Activated CD4-positive, alpha-beta T cell treated with anti-CD3 and anti-CD28 coated beads, Interleukin-2, Interleukin-6, amounts not matched to agents 100 ng/mL and 50 ng/mL, durations not matched to agents 16 hours and 8 hours (primary cell): ENCODE measurements at regions not wholly inside any gene's neighbourhood (a gene's known extent, or its start where the extent isn't known, plus 50 kb on each side); places are given as distances from the start of the nearest gene placed in this dataset.

Experiments
- DNase-seq: peaks from one replicate; pipeline ENCODE4 v3.0.0-alpha.2; 2020

GRCh38 chr18:55119434-55119833 lies 160.2 kb upstream of the CCDC68 start:
- no peak for DNase-seq

GRCh38 chr18:55119016-55119415 lies 159.8 kb upstream of the CCDC68 start:
- no peak for DNase-seq

DNA sequence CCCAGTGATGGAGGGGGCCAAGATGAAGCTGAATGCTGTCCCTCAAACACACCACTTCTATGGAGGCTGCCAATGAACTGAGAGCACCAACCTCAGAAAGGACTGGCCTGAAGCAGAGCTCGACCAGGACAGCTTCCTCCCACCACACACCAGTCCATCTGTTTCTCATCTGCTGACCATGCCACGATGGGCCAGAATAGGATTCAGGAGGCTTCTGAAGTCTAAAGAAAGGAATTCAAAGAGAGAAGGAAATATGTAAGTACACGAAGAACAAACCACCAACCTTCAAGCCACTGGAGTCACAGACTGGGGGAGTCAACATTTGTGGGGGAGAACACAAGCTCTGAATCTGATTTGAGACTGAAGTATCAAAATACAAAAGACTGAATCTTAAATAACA lies 157.6 kb upstream of the CCDC68 start:
- no peak for DNase-seq

DNA sequence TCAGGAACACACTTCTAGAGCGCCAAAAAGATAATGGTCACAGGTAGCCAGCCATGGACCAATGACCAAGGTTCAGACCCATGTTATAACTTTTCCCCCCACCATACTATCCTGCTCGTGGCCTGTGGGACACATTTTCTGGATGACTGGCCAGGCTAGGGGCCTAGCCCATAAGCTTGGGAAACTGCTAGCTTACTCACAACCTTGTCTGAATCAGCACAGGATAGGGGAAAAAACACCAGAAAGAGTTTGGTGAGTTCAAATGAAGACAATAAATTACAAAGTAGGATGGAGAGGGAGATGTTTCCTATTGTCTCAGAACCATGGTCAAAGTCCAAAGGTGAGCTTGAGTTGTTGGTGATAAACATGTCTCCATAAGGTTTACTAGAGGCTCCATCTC lies 156.3 kb upstream of the CCDC68 start:
- DNase-seq, result no peak

DNA sequence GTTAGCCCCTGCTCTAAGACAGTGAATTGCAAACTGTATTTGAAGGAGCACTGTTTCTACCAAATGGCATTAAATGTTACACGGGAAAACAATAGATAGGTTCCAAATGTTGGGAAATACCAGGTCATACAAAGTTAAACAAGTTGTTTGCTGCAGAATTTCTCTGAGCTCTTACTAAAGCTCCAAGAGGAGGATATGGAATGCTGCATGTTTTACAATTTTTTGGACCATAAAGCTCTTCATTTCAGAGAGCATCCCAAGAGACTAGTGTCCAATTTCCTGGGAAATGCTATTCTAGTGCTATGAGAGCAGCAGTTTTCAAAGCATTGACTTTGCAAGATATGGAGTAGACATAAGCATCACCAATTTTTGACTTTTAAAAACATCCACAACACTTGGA lies 155.6 kb upstream of the CCDC68 start:
- DNase-seq, result no peak

DNA sequence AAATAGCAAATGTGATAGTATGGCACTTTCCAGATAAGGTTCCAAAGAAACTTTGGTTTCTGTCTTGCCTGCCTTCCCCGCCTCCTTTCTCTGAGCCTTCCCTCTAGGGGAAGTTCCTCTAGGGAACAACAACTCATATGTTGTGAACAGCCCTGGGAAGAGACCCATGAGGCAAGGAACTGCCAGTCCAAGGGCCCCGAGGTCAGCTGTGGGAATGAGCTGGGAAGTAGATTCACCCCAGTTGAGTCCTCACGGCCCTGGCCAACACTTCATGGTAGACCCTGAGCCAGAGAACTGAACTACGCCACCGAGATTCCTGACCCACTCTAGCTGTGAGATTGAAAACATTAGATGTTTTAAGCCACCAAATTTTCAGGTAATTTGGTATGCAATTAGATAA lies 154.5 kb upstream of the CCDC68 start:
- no peak for DNase-seq

DNA sequence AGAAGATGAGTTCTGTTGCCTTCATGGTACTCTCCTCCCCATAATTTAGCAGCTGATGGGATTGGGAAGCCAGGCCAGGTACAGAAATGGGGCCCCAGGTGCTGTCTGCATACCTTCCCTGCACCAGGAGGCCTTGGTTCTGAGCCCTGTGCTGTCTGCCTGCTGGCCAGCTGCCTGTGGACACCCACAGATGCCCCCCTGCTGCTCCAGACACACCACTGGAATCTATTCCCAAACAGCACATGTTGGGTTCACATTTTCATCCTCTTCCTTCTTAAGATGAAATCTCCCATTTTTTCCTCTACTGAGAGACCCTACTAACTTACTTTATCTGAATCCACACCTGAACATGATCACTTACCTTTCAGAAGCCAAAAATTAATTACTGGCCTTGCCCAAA lies 152.0 kb upstream of the CCDC68 start:
- no peak for DNase-seq

- no peak for DNase-seq
Measured at GRCh38 chr18:55110436-55110835, 151.2 kb upstream of the CCDC68 start.

DNA sequence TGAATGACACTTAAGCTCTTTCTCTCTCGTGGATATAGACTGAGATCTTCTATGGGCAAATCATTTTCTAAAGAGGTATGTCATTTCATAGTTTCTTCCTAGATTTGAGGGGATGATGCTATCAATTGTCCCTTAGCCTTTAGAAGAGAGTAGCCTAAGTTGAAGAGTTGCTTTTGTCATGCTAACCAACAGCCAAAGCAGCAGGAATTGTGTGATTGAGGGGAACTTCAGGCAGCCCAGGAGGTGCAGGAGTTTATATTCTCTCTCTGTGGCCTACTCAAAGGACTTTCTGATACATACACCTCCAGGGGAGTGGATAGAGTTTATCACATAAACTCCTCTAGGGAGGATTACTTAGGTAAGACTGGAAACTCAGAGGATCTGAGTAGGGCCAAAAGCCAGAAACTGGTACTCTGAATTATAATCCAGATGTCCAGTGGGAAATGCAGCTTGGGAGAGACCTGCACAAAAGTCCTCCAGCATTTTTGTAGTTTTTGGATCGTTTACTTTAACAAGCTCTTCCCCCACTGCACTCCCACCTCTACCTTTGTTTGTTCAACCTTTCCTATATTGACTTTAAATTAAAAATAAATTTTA lies 150.7 kb upstream of the CCDC68 start:
- no peak for DNase-seq

DNA sequence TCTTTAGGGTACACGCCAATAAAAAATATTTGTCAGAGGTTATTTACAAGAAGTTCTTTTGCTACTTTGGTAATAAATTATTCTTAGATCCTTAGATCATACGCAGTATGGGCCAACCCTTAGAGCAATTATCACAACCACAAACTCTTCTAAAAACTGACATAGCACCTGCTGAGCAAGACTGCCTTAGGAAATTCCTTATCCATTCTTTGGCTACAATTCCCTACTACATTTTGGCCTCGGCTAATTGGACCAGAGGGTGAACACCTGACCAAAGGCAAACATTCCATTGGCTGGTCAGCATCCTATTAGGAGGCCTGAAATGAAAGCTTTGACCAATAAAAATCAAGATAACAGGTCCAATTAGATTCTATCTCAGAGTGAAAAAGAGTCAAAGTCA lies 147.6 kb upstream of the CCDC68 start:
- DNase-seq, result no peak

GRCh38 chr18:55106466-55106865 lies 147.2 kb upstream of the CCDC68 start:
- no peak for DNase-seq

GRCh38 chr18:55105873-55106272 lies 146.6 kb upstream of the CCDC68 start:
- no peak for DNase-seq

GRCh38 chr18:55102958-55103456 lies 143.7 kb upstream of the CCDC68 start:
- DNase-seq, result no peak

DNA sequence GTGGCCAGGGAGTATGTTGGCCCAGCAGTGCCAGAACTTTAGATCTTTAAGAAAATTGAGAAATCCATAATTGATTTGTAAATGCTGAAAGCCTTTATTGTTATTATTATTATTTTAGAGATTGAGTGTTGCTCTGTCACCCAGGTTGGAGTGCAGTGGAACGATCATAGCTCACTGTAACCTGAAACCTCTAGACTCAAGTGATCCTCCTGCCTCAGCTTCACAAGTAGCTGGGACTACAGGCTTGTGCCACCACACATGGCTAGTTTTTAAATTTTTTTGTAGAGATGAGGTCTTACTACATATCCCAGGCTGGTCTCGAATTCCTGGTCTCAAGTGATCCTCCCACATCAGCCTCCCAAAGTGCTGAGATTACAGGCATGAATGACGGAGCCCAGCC lies 143.2 kb upstream of the CCDC68 start:
- DNase-seq, result no peak

GRCh38 chr18:55101458-55101824 lies 142.2 kb upstream of the CCDC68 start:
- no peak for DNase-seq

GRCh38 chr18:55100817-55101457 lies 141.7 kb upstream of the CCDC68 start:
- no peak for DNase-seq

- no peak for DNase-seq
Measured at GRCh38 chr18:55097456-55098170, 138.4 kb upstream of the CCDC68 start.

DNA sequence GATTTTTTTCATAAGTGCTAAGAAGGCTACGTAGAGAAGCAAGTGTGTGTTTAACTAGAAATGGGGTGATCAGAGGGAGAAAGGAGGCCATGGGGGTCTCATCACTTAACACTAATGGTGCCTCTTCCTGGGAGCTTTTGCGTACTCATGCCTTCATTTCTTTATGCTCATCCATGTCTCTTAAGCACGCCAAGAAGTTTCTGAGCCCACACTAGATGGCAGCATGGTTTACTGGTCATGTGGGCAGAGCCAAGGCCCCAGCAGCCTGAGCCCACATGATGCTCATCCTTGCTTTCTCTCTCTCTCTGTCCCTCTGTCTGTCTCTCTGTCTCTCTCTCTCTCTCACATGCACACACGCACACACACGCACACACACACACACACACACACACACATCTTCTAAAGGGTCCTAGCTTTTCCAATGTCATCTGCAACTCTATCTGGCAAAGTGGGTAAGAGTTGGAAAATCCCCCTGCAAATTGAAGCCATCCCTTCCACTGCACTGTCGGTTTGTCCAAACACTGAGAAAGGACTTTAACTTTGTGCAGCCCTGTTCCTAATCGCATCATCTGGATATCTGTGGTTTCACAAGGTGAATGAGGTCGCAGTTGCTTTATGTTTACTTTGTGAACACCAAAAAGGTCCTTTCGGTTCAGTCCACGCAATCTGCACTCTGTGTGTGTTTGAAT lies 137.1 kb upstream of the CCDC68 start:
- no peak for DNase-seq

DNA sequence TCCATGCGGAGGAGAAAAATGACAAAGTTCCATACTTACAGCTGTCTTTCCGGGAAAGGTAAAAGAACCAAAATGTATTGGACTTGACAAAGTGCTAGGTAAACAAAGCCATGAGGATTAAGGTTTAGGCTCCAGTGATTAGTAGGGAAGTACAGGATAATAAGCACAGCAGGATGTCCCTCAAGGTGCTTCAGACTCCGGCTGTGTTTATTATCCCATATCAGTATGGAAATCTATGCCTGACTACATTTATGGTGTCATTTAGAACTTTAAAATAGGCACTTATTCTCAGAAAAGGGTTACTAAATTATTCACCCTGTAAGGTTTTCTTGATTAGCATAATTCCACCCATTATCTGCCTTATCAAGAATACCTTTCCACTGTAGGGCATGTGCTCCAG lies 136.3 kb upstream of the CCDC68 start:
- no peak for DNase-seq

GRCh38 chr18:55093808-55094207 lies 134.5 kb upstream of the CCDC68 start:
- no peak for DNase-seq

DNA sequence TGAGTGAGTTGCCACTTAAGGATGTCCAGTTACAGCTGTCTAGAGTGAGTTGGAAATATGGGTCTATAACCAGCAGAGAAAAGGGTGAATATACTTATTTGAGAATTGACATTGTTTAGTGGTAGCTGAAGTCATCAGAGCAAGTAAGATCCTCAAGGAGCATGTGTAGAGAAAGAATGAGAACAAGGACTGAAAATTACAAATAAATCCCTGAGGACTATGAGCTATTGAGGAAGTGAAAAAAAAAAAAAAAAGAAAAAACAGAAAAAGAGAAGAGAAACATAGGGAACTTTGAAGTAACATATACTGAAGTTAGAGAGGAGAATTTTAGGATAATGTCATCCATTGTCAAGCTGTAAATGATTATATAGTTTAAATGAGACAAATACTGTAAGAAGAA lies 134.0 kb upstream of the CCDC68 start:
- DNase-seq, result no peak

GRCh38 chr18:55092166-55092565 lies 132.9 kb upstream of the CCDC68 start:
- no peak for DNase-seq

DNA sequence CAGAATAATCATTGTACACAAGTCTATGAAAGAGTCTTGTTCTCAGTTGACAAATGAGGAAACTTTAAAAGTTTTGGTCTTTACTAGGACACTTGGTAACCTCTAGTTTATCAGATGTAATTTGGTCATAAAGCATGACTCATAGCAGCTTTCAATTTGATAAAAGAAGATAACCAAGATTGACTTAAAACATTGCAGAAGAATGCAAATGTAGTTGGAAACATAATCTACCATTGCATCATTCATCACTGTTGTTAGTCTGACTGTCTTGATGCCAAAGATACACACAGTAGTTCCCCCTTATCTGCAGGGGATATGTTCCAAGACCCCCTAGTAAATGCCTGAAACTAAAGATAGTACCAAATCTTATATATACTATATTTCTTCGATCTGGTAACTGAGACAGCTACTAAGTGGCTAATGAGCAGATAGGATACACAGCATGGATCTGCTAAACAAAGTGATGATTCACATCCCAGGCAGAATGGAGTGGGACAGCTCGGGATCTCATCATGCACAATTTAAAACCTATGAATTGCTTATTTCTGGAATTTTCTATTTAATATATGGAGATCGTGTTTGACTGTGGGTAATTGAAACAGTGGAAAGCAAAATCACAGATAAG lies 131.4 kb upstream of the CCDC68 start:
- no peak for DNase-seq
